H1 (cell line): ENCODE measurements at regions not wholly inside any gene's neighbourhood (a gene's known extent, or its start where the extent isn't known, plus 50 kb on each side); places are given as distances from the start of the nearest gene placed in this dataset.

Source experiments
- CTCF ChIA-PET: fragments of 300-600 bp; sonication (Branson Sonifier 250); formaldehyde crosslinking; loops from one replicate; lab custom pipeline; 2021; ENCODE audit not compliant: partially characterized antibody; lab: Charles Lee
- POLR2A ChIA-PET: fragments of 300-600 bp; sonication (Branson Sonifier 250); formaldehyde crosslinking; loops from one replicate; lab custom pipeline; 2021; ENCODE audit warnings: inconsistent platforms; ENCODE audit not compliant: partially characterized antibody; lab: Charles Lee
- DNase-seq, 2 experiments: peaks; one replicate each; pipeline versions ENCODE4 v3.0.0 to v3.0.0-alpha.2; 2010 to 2022; ENCODE audit warnings: low spot score in 2 of 2, low read depth in 1 of 2, mixed read lengths in 1 of 2
- FAIRE-seq: peaks from 2 replicates; lab custom pipeline; 2011; peaks lifted over from hg19 to GRCh38; lab: Jason Lieb, UNC
- H2AFZ ChIP-seq: 2 replicates; pipeline ENCODE4 v1.8.1; 2012; ENCODE audit warnings: low read length, inconsistent platforms
- H2AK5ac ChIP-seq: 2 replicates; pipeline ENCODE4 v1.6.1; 2013; ENCODE audit warnings: low read depth, low read length
- H2BK120ac ChIP-seq: replicated peaks from 2 replicates; pipeline ENCODE3; 2013; ENCODE audit warnings: low read depth, low read length, inconsistent platforms
- H2BK12ac ChIP-seq: 2 replicates; pipeline ENCODE4 v1.6.1; 2013; ENCODE audit warnings: low read depth, low read length
- H2BK15ac ChIP-seq: 2 replicates; pipeline ENCODE4 v1.6.1; 2013; ENCODE audit warnings: low read length
- H2BK20ac ChIP-seq: 2 replicates; pipeline ENCODE4 v1.6.1; 2013; ENCODE audit warnings: low read length
- H2BK5ac ChIP-seq: 2 replicates; pipeline ENCODE4 v1.6.1; 2013; ENCODE audit warnings: low read depth, low read length
- H3K14ac ChIP-seq: 2 replicates; pipeline ENCODE4 v1.6.1; 2013; ENCODE audit warnings: inconsistent platforms; ENCODE audit not compliant: insufficient read length
- H3K18ac ChIP-seq: 2 replicates; pipeline ENCODE4 v1.6.1; 2013; ENCODE audit warnings: low read length; ENCODE audit errors: extremely low read depth
- H3K23ac ChIP-seq: 2 replicates; pipeline ENCODE4 v1.6.1; 2013; ENCODE audit warnings: inconsistent platforms; ENCODE audit not compliant: insufficient read length
- H3K23me2 ChIP-seq: 2 replicates; pipeline ENCODE4 v1.6.1; 2013; ENCODE audit warnings: low read depth, low read length
- H3K27ac ChIP-seq: 2 replicates; pipeline ENCODE4 v1.6.1; 2011; ENCODE audit warnings: low read depth, low read length, inconsistent platforms
- H3K27me3 ChIP-seq, 4 experiments: replicated peaks in 1 of 4; 1 replicate in 1 of 4; 2 replicates in 3 of 4; pipeline versions ENCODE4 v1.6.1 to v1.8.1; 2011 to 2013; ENCODE audit warnings: low read length in 3 of 4, mild to moderate bottlenecking in 3 of 4, inconsistent platforms in 2 of 4, mixed read lengths in 2 of 4, moderate library complexity in 1 of 4; ENCODE audit not compliant: control insufficient read depth in 3 of 4, insufficient read depth in 3 of 4; ENCODE audit errors: extremely low read depth in 1 of 4
- H3K36me3 ChIP-seq, 4 experiments: 2 replicates each; pipeline versions ENCODE4 v1.6.1 to v1.8.1; 2011 to 2013; ENCODE audit warnings: mild to moderate bottlenecking in 4 of 4, low read length in 3 of 4, moderate library complexity in 2 of 4, control low read depth in 1 of 4, inconsistent platforms in 1 of 4; ENCODE audit not compliant: insufficient read depth in 4 of 4, control insufficient read depth in 2 of 4
- H3K4ac ChIP-seq: replicated peaks from 2 replicates; pipeline ENCODE3; 2013; ENCODE audit warnings: low read length, low read depth, mixed read lengths, inconsistent platforms; ENCODE audit not compliant: insufficient read length
- H3K4me1 ChIP-seq, 4 experiments: replicated peaks in 1 of 4; 1 replicate in 1 of 4; 2 replicates in 3 of 4; pipeline versions ENCODE4 v1.6.1 to v1.8.1; 2011 to 2013; ENCODE audit warnings: low read length in 3 of 4, inconsistent platforms in 2 of 4, mixed read lengths in 1 of 4; ENCODE audit not compliant: insufficient read depth in 4 of 4, control insufficient read depth in 3 of 4
- H3K4me2 ChIP-seq, 2 experiments: 2 replicates each; pipeline versions ENCODE4 v1.6.1 to v1.8.1; 2011 to 2013; ENCODE audit warnings: low read depth in 2 of 2, low read length in 2 of 2, control low read depth in 1 of 2, inconsistent platforms in 1 of 2, mild to moderate bottlenecking in 1 of 2; ENCODE audit not compliant: insufficient read depth in 1 of 2
- H3K4me3 ChIP-seq, 4 experiments: fragments of 200-600, 300-600 bp in 1 of 4; sonication (generic), shearing (Covaris generic), sonication (Bioruptor Twin) in 1 of 4; 2 replicates each; pipeline versions ENCODE4 v1.5.1 to v1.8.1; 2011 to 2016; ENCODE audit warnings: low read length in 4 of 4, low read depth in 3 of 4, control low read depth in 2 of 4, inconsistent platforms in 2 of 4, mild to moderate bottlenecking in 2 of 4, mixed read lengths in 1 of 4, moderate library complexity in 1 of 4; ENCODE audit not compliant: insufficient read depth in 2 of 4; ENCODE audit errors: extremely low read depth in 1 of 4
- H3K56ac ChIP-seq: replicated peaks from 2 replicates; pipeline ENCODE3; 2013; ENCODE audit warnings: low read depth, mild to moderate bottlenecking, mixed read lengths, low read length, inconsistent platforms; ENCODE audit not compliant: insufficient read length
- H3K79me1 ChIP-seq: 2 replicates; pipeline ENCODE4 v1.6.1; 2013; ENCODE audit warnings: low read depth, low read length, control low read depth
- H3K79me2 ChIP-seq, 2 experiments: 2 replicates each; pipeline versions ENCODE4 v1.6.1 to v1.8.1; 2012 to 2013; ENCODE audit warnings: low read length in 2 of 2, mild to moderate bottlenecking in 2 of 2, inconsistent platforms in 1 of 2; ENCODE audit not compliant: insufficient read depth in 2 of 2, control insufficient read depth in 1 of 2
- H3K9ac ChIP-seq, 4 experiments: replicated peaks in 1 of 4; 1 replicate in 1 of 4; 2 replicates in 3 of 4; pipeline versions ENCODE4 v1.6.1 to v1.8.1; 2011 to 2013; ENCODE audit warnings: low read depth in 3 of 4, low read length in 3 of 4, control low read depth in 2 of 4, mild to moderate bottlenecking in 2 of 4, moderate library complexity in 2 of 4, inconsistent platforms in 1 of 4; ENCODE audit errors: extremely low read depth in 1 of 4
- H3K9me3 ChIP-seq, 2 experiments: 2 replicates each; pipeline versions ENCODE4 v1.6.1 to v1.8.1; 2012 to 2013; ENCODE audit warnings: mild to moderate bottlenecking in 2 of 2, moderate library complexity in 2 of 2, control low read depth in 1 of 2, inconsistent platforms in 1 of 2, low read depth in 1 of 2, low read length in 1 of 2, mixed read lengths in 1 of 2; ENCODE audit not compliant: insufficient read depth in 2 of 2
- H4K20me1 ChIP-seq, 2 experiments: replicated peaks in 1 of 2; 2 replicates each; pipeline versions ENCODE3 to v1.8.1; 2011 to 2013; ENCODE audit warnings: inconsistent platforms in 2 of 2, low read length in 2 of 2, mild to moderate bottlenecking in 1 of 2; ENCODE audit not compliant: insufficient read depth in 2 of 2, control insufficient read depth in 1 of 2
- H4K5ac ChIP-seq: 2 replicates; pipeline ENCODE4 v1.6.1; 2013; ENCODE audit warnings: low read length, low read depth, mixed read lengths, inconsistent platforms; ENCODE audit not compliant: insufficient read length
- H4K8ac ChIP-seq: 2 replicates; pipeline ENCODE4 v1.8.0; 2013; ENCODE audit warnings: mild to moderate bottlenecking, moderate library complexity, low read length, inconsistent platforms; ENCODE audit not compliant: insufficient read depth; ENCODE audit errors: extremely low read depth
- H4K91ac ChIP-seq: replicated peaks from 2 replicates; pipeline ENCODE3; 2013; ENCODE audit warnings: low read length, mixed read lengths, inconsistent platforms; ENCODE audit not compliant: insufficient read length
- BACH1 ChIP-seq: IDR thresholded peaks from 2 replicates; pipeline ENCODE4 v1.6.1; 2012; ENCODE audit warnings: low read length, improper control_type of control experiment
- CREB1 ChIP-seq: IDR thresholded peaks from 2 replicates; pipeline ENCODE4 v1.6.1; 2012; ENCODE audit warnings: inconsistent platforms
- EZH2 ChIP-seq: fragments of 200-600 bp; sonication (generic); IDR thresholded peaks from 2 replicates; pipeline ENCODE4 v1.7.1; 2012; ENCODE audit warnings: low read depth, mild to moderate bottlenecking, moderate library complexity, low read length, inconsistent platforms; ENCODE audit not compliant: severe bottlenecking
- GABPA ChIP-seq: IDR thresholded peaks from 2 replicates; pipeline ENCODE4 v1.6.1; 2011; ENCODE audit warnings: mild to moderate bottlenecking, low read length, moderate library complexity, borderline replicate concordance; ENCODE audit not compliant: insufficient read depth
- HDAC2 ChIP-seq, 2 experiments: fragments of 300-600 bp in 1 of 2; sonication (generic) in 1 of 2; IDR thresholded peaks; 2 replicates each; pipeline ENCODE4 v1.6.1; 2011 to 2012; ENCODE audit warnings: low read depth in 2 of 2, low read length in 2 of 2, mild to moderate bottlenecking in 2 of 2, moderate library complexity in 2 of 2, borderline replicate concordance in 1 of 2, inconsistent platforms in 1 of 2
- PHF8 ChIP-seq: fragments of 200-600 bp; sonication (generic); conservative IDR thresholded peaks from 2 replicates; pipeline ENCODE4 v1.7.1; 2012; ENCODE audit warnings: low read depth, mild to moderate bottlenecking, inconsistent platforms, low read length, moderate library complexity
- RFX5 ChIP-seq: IDR thresholded peaks from 2 replicates; pipeline ENCODE4 v1.6.1; 2011; ENCODE audit warnings: low read depth, low read length, improper control_type of control experiment, borderline replicate concordance
- RNF2 ChIP-seq: fragments of 200-900, 300-1000 bp; sonication (generic); IDR thresholded peaks from 2 replicates; pipeline ENCODE4 v1.7.1; 2016; ENCODE audit warnings: borderline replicate concordance, low read depth, mild to moderate bottlenecking, antibody characterized with exemption, low read length; ENCODE audit not compliant: poor library complexity, severe bottlenecking; ENCODE audit errors: missing control alignments
- SP1 ChIP-seq: IDR thresholded peaks from 2 replicates; pipeline ENCODE4 v1.6.1; 2011; ENCODE audit warnings: low read depth, low read length
- TAF7 ChIP-seq: optimal IDR thresholded peaks from 2 replicates; pipeline ENCODE3; 2011; ENCODE audit warnings: low read depth, mild to moderate bottlenecking, inconsistent platforms, low read length, moderate library complexity, borderline replicate concordance
- ZNF274 ChIP-seq: IDR thresholded peaks from 2 replicates; pipeline ENCODE4 v1.7.0; 2012; ENCODE audit warnings: low read length, borderline replicate concordance; ENCODE audit errors: extremely low read depth
- WGBS, 2 experiments: shearing (Covaris generic) in 1 of 2; methylation state at CpG; one replicate each; pipeline versions ENCODE4 v1.1.6 to v1.1.7; 2013 to 2015; ENCODE audit warnings: low lambda C conversion rate in 2 of 2, mixed read lengths in 2 of 2, inconsistent platforms in 1 of 2, low coverage in 1 of 2, missing lambda C conversion rate in 1 of 2; ENCODE audit not compliant: insufficient replicate concordance in 2 of 2, insufficient coverage in 1 of 2, insufficient read length in 1 of 2; ENCODE audit errors: extremely low coverage in 1 of 2, missing lambda C conversion rate in 1 of 2; 5-methylcytosine and 5-hydroxymethylcytosine counted together

DNA sequence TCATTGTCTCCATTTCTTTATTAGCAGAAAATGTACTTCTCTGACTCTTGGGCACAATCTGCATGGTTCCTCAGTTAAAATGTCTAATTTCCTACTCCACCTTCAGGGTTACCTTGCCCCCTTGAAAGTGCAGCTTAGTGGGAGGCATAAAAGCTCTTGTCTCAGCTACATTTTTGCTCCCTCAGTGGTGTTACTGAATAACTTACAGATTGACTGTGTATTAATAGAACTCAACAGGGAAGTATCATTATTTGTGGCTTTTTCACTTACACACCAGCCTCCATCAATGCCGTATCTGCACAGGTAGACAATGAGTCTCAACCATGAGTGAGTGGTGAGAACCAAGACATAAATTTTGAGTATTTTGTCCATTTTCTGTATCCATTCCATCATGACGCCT, 456.2 kb upstream of the MIR17HG start:
- H3K23me2 ChIP-seq = no peaks in the 10 kb centered on the region
- no peaks in the 10 kb centered on the region for H3K9me3 ChIP-seq
- no peaks in the 10 kb centered on the region for H3K4me1 ChIP-seq
- no peak overlapping the region for H2BK12ac ChIP-seq
- H3K9ac ChIP-seq = no peak overlapping the region
- DNase-seq (no peak), FAIRE-seq (no peak)
- no peak overlapping the region for H4K91ac ChIP-seq
- H3K23ac ChIP-seq = no peak overlapping the region
- no peak overlapping the region for H3K4me2 ChIP-seq
- H2AK5ac ChIP-seq = no peak overlapping the region
- no peaks in the 10 kb centered on the region for H3K36me3 ChIP-seq
- H2BK15ac ChIP-seq = no peak overlapping the region
- H4K8ac ChIP-seq = no peak overlapping the region
- CTCF ChIA-PET = interaction anchor here (0.6 to 1.4 kb wide), 4 partner anchors 24 to 254 kb away, joined by 3 to 4 read pairs (median 3); no protein-coding TSS in a partner anchor
- WGBS, 2 experiments = 86% methylated on average over 2 of the region's 2 CpGs; no CpG with 5 or more reads in 1 of the 2 experiments
- H3K18ac ChIP-seq = no peak overlapping the region
- H3K79me2 ChIP-seq = no peaks in the 10 kb centered on the region
- no peak overlapping the region for H4K5ac ChIP-seq
- H3K14ac ChIP-seq = no peak overlapping the region
- no peak overlapping the region for H3K56ac ChIP-seq
- POLR2A ChIA-PET = no interaction called here
- H3K4ac ChIP-seq = no peak overlapping the region
- H3K27me3 ChIP-seq = no peaks in the 10 kb centered on the region
- H3K27ac ChIP-seq = no peak overlapping the region
- H3K4me3 ChIP-seq = no peak overlapping the region
- H4K20me1 ChIP-seq = no peaks in the 10 kb centered on the region
- H3K79me1 ChIP-seq = no peaks in the 10 kb centered on the region
- H2BK5ac ChIP-seq = no peak overlapping the region
- no peak overlapping the region for H2AFZ ChIP-seq
- H2BK20ac ChIP-seq = no peak overlapping the region
- no peak overlapping the region for H2BK120ac ChIP-seq
- TF ChIP-seq SP1 (no peak), HDAC2 (IDR thresholded peaks at IDR 0.05; ENCODE audit: borderline replicate concordance in 1 of 2, low read depth in 2 of 2, low read length in 2 of 2) (no peak), CREB1 (no peak), TAF7 (no peak), BACH1 (no peak), PHF8 (no peak), RFX5 (no peak), GABPA (no peak), EZH2 (no peak), RNF2 (no peak), ZNF274 (no peak)
